OCI-LY3 (cell line): ENCODE measurements at regions not wholly inside any gene's neighbourhood (a gene's known extent, or its start where the extent isn't known, plus 50 kb on each side); places are given as distances from the start of the nearest gene placed in this dataset.

Experiments used
- CTCF ChIP-seq: fragments of 200-600, 300-600 bp; sonication (generic); IDR thresholded peaks from 2 replicates; pipeline ENCODE4 v1.5.1; 2014; ENCODE audit warnings: antibody characterized with exemption, low read length, low read depth
- EZH2phosphoT487 ChIP-seq: fragments of 200-600 bp; shearing (Covaris generic); IDR thresholded peaks from 2 replicates; pipeline ENCODE4 v1.6.1; 2018; ENCODE audit warnings: antibody characterized with exemption, mixed run types, low read depth

GRCh38 chr7:112990624-112991023 lies 96.0 kb downstream of the GPR85 start:
- TF ChIP-seq CTCF (no peak), EZH2phosphoT487 (no peak)
